ENCODE measurements at regions not wholly inside any gene's neighbourhood (a gene's known extent, or its start where the extent isn't known, plus 50 kb on each side); places are given as distances from the start of the nearest gene placed in this dataset.
"Not testable (repeated sequence)": the region's sequence is repeated elsewhere in the genome, so short reads cannot be mapped to it uniquely, and the experiment has no call there.

DNA sequence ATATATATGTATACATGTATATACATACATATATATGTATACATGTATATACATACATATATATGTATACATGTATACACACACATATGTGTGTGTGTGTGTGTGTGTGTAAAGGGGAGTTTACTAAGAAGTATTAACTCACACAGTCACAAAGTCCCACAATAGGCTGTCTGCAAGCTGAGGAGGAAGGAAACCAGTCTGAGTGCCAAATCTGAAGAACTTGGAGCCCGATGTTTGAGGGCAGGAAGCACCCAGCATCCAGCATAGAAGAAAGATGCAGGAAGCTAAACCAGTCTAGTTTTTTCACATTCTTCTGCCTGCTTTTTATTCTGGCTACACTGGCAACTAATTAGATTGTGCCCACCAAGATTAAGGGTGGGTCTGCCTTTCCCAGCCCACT is 591.5 kb downstream of the PRR16 start:
- TF ChIP-seq, protein P1, sequence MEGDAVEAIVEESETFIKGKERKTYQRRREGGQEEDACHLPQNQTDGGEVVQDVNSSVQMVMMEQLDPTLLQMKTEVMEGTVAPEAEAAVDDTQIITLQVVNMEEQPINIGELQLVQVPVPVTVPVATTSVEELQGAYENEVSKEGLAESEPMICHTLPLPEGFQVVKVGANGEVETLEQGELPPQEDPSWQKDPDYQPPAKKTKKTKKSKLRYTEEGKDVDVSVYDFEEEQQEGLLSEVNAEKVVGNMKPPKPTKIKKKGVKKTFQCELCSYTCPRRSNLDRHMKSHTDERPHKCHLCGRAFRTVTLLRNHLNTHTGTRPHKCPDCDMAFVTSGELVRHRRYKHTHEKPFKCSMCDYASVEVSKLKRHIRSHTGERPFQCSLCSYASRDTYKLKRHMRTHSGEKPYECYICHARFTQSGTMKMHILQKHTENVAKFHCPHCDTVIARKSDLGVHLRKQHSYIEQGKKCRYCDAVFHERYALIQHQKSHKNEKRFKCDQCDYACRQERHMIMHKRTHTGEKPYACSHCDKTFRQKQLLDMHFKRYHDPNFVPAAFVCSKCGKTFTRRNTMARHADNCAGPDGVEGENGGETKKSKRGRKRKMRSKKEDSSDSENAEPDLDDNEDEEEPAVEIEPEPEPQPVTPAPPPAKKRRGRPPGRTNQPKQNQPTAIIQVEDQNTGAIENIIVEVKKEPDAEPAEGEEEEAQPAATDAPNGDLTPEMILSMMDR (IDR thresholded peaks at IDR 0.05; ENCODE audit: extremely low read depth, missing control alignments), result no peak
- no peak for DNase-seq (ENCODE audit: low spot score)

DNA sequence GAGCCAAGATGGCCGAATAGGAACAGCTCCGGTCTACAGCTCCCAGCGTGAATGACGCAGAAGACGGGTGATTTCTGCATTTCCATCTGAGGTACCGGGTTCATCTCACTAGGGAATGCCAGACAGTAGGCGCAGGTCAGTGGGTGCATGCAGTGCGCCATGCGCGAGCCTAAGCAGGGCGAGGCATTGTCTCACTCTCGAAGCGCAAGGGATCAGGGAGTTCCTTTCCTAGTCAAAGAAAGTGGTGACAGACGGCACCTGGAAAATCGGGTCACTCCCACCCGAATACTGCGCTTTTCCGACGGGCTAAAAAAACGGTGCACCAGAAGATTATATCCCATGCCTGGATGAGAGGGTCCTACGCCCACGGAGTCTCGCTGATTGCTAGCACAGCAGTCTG is 600.1 kb downstream of the PRR16 start:
- DNase-seq (ENCODE audit: low spot score), result not testable (repeated sequence)

DNA sequence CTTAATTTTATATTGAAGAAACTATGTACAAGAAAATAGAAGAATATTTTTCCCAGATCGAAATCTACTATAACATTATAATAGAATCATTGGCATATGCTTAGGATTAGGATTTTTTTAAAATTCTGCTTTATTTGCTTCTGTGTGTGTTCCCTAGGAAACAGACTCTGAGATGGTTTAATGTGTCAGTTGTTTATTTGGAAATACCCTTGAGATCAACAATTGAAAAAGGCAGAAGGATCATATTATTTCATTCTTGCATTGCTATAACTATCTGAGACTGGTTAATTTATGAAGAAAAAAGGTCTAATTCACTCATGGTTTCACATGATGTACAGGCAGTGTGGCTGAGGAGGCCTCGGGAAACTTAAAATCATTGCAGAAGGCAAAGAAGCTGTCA is 622.6 kb downstream of the PRR16 start:
- TF ChIP-seq, protein P1 (IDR thresholded peaks at IDR 0.05; ENCODE audit: extremely low read depth, missing control alignments), result no peak
- no peak for DNase-seq (ENCODE audit: low spot score)

DNA sequence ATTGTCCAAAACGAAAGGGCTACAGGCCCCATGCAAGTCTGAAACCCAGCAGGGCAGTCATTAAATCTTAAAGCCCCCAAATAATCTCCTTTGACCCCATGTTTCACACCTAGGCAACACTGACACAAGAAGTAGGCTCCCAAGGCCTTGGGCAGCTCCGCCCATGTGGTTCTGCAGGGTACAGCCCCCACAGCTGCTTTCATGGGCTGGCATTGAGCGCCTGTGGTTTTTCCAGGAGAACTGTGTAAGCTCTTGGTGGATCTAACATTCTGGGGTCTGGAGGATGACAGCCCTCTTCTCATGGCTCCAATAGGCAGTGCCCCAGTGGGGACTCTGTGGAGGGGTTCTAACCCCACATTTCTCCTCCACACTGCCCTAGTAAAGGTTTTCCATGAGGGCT is 623.5 kb downstream of the PRR16 start:
- no peak for DNase-seq (ENCODE audit: low spot score)
- TF ChIP-seq, protein P1 (IDR thresholded peaks at IDR 0.05; ENCODE audit: extremely low read depth, missing control alignments), result no peak

DNA sequence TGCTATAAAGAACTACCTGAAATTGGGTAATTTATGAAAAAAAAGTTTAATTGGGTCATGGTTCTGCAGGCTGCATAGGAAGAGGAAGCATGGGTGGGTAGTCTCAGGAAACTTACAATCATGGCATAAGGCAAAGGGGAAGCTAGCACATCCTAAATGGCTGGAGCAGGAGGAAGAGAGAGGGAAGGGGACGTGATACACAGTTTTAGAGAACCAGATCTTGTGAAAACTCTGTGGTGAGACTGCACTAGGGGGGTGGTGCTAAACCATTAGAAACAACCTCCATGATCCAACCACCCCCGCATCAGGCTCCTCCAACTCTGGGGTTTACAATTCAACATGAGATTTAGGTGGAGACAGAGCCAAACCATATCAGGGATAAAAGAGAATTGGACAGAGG is 624.2 kb downstream of the PRR16 start:
- DNase-seq (ENCODE audit: low spot score), result no peak
- TF ChIP-seq, protein P1 (IDR thresholded peaks at IDR 0.05; ENCODE audit: extremely low read depth, missing control alignments), result no peak

DNA sequence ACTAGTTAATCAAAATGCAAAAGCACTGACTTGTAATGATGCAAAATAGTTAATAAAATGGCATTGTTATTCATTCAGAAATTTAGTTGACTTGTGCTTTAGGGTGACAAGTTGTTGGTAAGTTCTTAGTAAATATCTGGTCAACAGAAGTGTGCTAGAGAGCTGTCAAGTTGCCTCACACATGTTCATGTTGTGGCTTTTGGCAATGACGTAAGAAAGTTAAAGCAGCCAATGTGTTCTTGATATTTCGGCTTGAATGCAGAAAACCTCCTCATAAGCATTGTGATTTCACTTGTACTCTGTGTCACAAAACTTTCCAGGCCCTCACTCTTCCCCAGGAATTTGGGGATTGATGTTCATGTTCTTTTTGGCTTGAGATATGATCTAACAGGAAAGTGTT is 626.7 kb downstream of the PRR16 start:
- TF ChIP-seq, protein P1 (IDR thresholded peaks at IDR 0.05; ENCODE audit: extremely low read depth, missing control alignments), result no peak
- no peak for DNase-seq (ENCODE audit: low spot score)

- DNase-seq (ENCODE audit: low spot score), result no peak
These were observed 636.8 kb downstream of the PRR16 start for GRCh38 chr5:121100931-121101330.

GRCh38 chr5:121105921-121106320 is 641.8 kb downstream of the PRR16 start:
- TF ChIP-seq, protein P1 (IDR thresholded peaks at IDR 0.05; ENCODE audit: extremely low read depth, missing control alignments), result no peak
- no peak for DNase-seq (ENCODE audit: low spot score)

More at GRCh38 chr5:121100931-121101330, 636.8 kb downstream of the PRR16 start:
- TF ChIP-seq, protein P1 (IDR thresholded peaks at IDR 0.05; ENCODE audit: extremely low read depth, missing control alignments), result no peak

DNA sequence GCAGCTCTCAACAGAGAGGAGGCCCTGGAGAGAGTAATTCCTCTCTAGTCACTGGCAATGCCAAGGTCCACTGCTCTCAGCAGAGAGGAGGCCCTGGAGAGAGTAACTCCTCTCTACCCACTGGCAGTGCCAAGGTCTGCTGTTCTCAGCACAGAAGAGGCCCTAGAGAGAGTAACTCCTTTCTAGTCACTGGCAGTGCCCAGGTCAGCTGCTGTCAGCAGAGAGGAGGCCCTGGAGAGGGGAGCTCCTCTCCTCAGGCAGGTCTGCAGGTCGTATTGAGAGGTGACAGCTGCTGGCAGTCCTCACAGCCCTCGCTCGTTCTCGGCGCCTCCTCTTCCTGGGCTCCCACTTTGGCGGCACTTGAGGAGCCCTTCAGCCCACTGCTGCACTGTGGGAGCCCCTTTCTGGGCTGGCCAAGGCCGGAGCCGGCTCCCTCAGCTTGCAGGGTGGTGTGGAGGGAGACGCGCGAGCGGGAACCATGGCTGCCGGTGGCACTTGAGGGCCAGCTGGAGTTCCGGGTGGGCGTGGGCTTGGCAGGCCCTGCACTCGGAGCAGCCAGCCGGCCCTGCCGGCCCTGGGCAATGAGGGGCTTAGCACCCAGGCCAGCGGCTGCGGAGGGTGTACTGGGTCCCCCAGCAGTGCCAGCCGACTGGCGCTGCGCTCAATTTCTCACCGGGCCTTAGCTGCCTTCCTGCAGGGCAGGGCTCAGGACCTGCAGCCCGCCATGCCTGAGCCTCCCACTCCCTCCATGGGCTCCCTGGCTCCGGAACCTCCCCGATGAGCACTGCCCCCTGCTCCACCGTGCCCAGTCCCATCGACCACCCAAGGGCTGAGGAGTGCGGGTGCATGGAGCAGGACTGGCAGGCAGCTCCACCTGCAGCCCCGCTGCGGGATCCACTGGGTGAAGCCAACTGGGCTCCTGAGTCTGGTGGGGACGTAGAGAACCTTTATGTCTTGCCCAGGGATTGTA is 642.9 kb downstream of the PRR16 start:
- not testable (repeated sequence) for DNase-seq (ENCODE audit: low spot score)

Data from GM20000 (cell line).